Pulmonary artery endothelial cell (primary cell): ENCODE measurements at regions not wholly inside any gene's neighbourhood (a gene's known extent, or its start where the extent isn't known, plus 50 kb on each side); places are given as distances from the start of the nearest gene placed in this dataset.
"Not testable (repeated sequence)": the region's sequence is repeated elsewhere in the genome, so short reads cannot be mapped to it uniquely, and the experiment has no call there.

Experiments
- DNase-seq: peaks from one replicate; pipeline ENCODE4 v3.0.0-alpha.2; 2011; ENCODE audit warnings: low read depth, low spot score

GRCh38 chr3:5972586-5972985, 785.1 kb downstream of the EDEM1 start:
- DNase-seq: no peak

- DNase-seq: no peak
Measured at GRCh38 chr3:5974630-5975322, 787.3 kb downstream of the EDEM1 start.

GRCh38 chr3:5977331-5977730, 789.8 kb downstream of the EDEM1 start:
- no peak for DNase-seq

- DNase-seq: no peak
Measured at GRCh38 chr3:5980475-5980874, 793.0 kb downstream of the EDEM1 start.

- no peak for DNase-seq
Measured at GRCh38 chr3:5994651-5995050, 807.1 kb downstream of the EDEM1 start.

GRCh38 chr3:6018456-6018855, 830.9 kb downstream of the EDEM1 start:
- no peak for DNase-seq

- DNase-seq: no peak
Measured at GRCh38 chr3:6022621-6023020, 835.1 kb downstream of the EDEM1 start.

GRCh38 chr3:6025032-6025431, 835.9 kb upstream of the GRM7 start:
- DNase-seq: no peak

- not testable (repeated sequence) for DNase-seq
Measured at GRCh38 chr3:6030648-6031047, 830.3 kb upstream of the GRM7 start.

- no peak for DNase-seq
Measured at GRCh38 chr3:6035626-6036025, 825.3 kb upstream of the GRM7 start.

- no peak for DNase-seq
Measured at GRCh38 chr3:6039971-6040370, 820.9 kb upstream of the GRM7 start.

GRCh38 chr3:6041894-6042293, 819.0 kb upstream of the GRM7 start:
- no peak for DNase-seq

GRCh38 chr3:6047016-6047415, 813.9 kb upstream of the GRM7 start:
- no peak for DNase-seq

GRCh38 chr3:6060251-6060650, 800.7 kb upstream of the GRM7 start:
- no peak for DNase-seq

- no peak for DNase-seq
Measured at GRCh38 chr3:6062261-6063187, 798.4 kb upstream of the GRM7 start.

GRCh38 chr3:6066397-6066796, 794.5 kb upstream of the GRM7 start:
- DNase-seq: no peak

- DNase-seq: not testable (repeated sequence)
Measured at GRCh38 chr3:6066868-6067578, 793.9 kb upstream of the GRM7 start.

- DNase-seq: no peak
Measured at GRCh38 chr3:6074952-6075351, 786.0 kb upstream of the GRM7 start.

- DNase-seq: no peak
Measured at GRCh38 chr3:6078436-6078835, 782.5 kb upstream of the GRM7 start.

- no peak for DNase-seq
Measured at GRCh38 chr3:6079011-6079410, 781.9 kb upstream of the GRM7 start.

- no peak for DNase-seq
Measured at GRCh38 chr3:6079561-6080179, 781.2 kb upstream of the GRM7 start.

GRCh38 chr3:6088433-6088832, 772.5 kb upstream of the GRM7 start:
- DNase-seq: no peak
